Stimulated activated CD4-positive, alpha-beta T cell treated with anti-CD3 and anti-CD28 coated beads, TNF-alpha, amount 100 ng/mL, for 24 hours (primary cell): ENCODE measurements at regions not wholly inside any gene's neighbourhood (a gene's known extent, or its start where the extent isn't known, plus 50 kb on each side); places are given as distances from the start of the nearest gene placed in this dataset.

Experiments
- DNase-seq, 3 experiments: peaks; one replicate each; pipeline ENCODE4 v3.0.0-alpha.2; 2020; ENCODE audit warnings: low read depth in 3 of 3

DNA sequence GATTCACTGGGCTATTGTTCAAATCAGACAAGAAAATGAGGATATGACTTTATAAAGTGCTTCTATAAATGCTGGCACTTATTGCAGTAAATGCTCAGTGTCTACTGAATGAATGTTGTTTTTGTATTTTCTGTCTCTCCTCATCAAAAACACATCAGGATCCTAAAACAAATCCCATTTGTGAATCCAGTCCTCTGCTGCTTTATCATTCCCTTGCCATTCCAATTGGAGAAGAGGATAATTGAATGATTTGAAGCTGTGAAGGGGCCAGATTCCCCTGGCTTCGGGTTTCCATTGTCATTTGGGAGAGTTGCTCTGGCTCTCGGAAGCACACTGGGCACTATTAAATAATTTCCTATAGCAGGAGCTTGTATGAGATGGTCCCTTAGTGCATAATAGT is 666.8 kb downstream of the ACTL7B start:
- no peak for DNase-seq

DNA sequence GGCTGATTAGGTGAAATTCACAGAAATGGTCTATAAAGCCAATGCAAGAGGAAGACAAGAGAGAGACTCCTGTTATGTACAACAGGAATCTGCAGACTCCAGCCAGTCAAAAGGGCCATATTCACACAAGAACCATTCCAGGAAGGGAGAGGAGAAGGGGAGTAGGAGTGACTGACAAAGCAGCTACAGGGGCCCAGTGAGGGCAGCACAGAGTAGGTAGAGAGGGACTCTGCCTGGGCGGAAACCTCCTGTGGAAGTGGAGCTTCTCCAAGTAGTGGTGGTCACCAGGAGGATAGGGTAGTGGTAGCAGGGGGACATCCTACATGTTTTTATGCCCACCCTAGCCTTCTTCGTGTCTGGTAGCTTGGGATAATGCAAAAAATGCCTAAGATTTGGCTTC is 667.3 kb downstream of the ACTL7B start:
- no peak for DNase-seq

DNA sequence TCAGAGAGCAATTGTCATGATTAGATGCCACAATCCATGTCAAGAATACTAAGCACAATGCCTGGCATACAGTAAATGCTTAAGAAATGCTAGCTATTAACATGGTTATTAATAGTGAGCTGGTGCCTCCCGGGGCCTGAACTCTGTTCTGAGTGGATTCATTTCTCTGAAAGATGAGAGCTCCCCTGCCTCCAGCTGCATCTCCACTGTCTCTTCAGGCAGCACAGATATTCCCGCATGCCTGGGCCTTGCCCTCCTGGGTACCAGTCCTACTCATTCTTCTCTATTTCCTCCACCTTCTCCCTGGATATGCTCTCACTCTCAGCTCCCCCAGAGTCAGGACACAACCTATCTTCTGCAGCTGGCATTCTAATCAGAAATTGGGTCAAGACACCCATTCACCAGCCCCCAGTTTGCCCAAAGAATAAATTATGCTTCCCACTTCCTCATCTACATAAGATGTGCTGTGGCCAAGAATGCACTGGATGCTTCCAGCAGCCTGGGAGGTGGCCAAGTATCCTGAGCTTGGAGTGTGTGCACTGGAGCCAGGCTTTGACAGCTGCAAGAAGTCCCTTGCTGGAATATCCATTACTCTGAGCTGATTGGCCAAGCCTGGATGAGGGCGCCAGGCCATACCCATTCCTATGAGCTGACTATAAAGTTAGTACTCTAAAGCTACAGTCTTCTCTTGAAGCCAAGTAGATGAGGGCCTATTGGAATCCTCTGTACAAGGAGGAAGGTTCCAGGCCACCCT is 669.0 kb downstream of the ACTL7B start:
- DNase-seq = no peak

DNA sequence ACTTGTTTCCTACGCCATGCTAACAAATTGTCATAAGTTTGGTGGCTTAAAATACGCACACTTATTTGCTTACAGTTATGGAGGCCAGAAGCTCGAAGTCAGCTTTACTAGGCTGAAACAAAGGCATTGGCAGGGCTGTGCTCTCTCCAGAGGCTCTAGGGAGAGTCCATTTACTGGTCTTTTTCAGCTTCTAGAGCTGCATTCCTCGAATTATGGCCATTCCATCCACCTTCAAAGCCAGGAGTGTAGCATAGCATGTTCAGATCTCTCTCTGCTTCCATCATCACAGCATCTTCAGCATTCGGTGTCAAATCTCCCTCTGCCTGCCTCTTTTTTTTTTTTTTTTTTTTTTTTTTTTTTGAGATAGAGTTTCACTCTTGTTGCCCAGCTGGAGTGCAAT is 670.2 kb downstream of the ACTL7B start:
- DNase-seq = no peak

DNA sequence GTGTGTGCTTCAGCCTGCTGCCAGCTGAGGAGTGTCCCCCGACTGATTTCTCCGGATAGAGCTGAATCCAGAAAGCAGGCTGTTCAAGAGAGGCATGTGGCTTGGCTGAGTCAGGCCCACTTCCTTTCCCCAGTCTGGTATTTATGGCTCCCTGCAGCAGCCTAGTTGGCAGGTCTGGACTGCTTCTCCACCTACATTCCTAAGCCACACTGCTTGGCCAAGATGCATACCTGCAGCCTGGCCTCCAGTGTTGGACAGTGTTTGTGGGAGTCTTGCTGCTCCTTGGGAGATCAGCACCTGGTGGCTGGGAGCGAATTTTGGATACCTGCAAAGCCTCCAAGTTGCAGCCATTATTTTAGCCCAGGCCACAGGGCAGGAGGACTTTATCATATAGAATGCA is 670.8 kb downstream of the ACTL7B start:
- no peak for DNase-seq

DNA sequence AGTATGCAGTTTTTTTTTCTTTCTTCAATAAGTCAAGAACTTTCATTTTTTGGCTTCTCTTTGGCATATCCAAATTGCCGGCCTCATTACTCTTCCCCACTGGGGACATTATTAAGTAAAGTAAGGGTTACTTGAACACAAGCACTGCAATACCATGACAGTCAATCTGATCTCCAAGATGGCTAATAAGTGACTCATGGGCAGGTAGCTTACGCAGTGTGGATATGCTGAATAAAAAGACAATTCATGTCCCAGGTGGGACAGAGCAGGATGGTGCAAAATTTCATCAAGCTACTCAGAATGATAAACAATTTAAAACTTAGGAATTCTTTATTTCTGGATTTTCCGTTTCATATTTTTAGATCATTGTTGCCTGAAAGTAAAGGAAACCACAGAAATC is 671.8 kb downstream of the ACTL7B start:
- no peak for DNase-seq

DNA sequence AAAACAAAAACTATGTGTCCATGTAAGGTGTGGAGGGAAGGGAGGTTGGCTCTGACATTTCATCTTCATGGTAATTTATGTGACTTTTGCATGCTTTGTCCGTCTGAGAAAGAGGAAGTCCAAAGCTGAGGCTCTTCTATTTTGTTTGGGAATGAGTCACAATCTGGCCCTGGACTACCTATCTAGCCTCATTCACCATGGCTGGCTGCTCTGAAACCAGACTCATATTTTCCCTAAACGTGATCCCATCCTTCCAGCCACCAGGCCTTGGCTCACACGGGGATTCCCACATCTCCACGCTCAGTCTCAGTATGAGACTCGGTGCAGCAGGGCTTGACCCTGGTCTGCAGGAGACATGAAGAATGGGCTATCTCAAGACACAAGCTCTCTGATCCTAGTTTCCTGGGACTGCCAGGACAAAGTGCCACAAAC is 672.8 kb downstream of the ACTL7B start:
- DNase-seq = no peak

DNA sequence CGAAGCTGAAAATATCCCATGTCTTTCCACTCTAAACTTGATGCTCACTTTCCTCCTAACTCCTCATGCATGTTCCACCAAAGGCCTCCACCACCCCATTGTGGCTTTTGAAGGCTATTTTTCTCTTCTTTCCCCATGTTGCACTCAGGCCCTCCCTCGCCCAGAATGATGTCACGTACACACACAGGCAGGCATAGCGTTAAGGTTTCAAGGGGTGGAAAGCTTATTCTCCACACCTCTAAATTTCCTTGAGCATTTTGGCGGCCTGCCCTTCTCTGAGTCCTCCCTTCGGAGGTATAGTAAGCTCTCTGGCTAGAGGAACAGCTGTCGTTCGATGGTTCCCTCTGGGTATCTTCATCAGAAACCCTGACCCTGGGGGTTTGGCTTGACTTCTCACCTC is 673.5 kb downstream of the ACTL7B start:
- no peak for DNase-seq

DNA sequence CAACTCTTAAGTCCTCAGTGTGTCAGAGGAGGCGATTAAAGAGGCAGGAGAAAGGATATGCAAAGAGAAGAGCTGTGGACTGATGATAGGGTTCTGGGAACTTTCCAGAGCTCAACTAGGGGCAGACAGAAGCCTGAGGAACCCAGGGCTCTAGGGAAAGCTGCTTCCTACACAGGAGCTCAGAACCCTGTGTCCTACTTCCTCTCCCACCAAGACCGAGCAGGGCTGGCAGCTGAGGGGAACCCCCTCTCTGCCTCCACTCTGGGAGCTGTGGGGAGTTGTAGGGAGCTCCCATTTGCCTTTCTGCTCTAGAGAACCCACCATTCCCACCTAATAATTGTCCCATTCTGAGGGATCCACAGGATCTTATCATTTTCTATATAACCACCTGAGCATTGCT is 674.3 kb downstream of the ACTL7B start:
- no peak for DNase-seq

DNA sequence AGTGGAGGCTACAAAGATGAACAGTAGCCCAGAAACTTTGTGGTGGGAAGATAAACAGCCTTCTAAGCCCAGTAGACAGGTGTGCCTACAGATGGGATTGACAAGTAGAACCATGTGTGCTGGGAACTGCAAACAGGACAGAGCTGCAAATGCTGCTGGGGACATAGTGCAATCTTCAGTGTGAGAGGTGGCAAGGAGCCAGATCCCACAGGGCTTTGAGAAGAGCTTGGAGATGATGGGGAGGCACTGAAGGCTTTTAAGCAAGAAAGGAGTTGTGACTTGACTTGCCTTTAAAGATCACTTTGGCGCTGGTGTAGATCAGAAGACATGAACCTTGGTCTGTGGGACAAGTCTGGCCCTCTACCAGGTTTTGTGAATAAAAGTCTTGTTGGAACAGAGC is 675.2 kb downstream of the ACTL7B start:
- no peak for DNase-seq

DNA sequence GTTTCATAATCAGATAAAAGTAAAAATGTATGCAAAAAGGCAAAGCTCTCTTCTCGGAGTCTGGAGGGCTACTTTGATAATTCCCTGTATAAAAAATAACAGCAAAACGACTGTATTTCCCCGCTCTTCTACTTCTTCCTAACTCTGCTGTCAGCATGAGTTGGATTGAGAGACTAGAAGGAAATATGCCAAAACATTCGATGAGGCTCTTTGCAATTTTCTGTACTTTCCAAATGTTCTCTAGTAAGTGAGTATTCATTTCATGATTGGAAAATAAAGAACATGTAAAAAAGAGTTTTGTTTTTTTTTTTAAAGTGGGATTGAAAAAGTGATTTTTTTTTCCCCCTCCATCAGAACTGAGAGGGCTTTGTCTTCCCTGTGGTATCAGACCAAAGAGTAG is 677.5 kb downstream of the ACTL7B start:
- DNase-seq = no peak

DNA sequence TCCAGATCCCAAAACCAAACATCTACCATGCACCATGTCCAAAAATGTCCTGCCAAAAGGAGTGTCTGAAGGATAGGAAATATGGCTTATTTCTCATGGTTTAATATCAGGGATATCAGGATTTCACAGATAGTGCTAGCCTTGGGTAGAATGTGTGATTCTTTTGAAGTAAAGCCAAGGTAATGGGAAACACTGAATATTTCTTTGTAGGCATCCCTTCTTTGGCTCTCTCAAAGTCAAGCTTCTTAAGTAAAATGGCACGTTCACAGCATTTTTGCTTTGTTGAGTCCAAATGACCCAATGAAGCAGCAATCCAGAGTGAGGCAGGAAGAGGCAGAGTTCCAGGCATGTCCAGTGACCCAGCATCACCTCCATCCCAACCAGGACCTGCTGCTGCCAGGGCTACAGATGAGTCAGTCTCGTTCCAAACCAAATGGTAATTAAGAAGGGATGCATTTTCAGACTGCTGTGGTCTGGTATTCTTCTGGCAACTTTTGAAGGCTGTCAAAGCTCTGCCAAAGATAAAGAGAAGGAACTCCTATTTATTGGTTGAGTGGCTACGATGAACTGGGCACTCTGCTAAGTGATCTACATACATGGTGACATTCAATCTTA is 678.8 kb upstream of the KLF4 start:
- no peak for DNase-seq

DNA sequence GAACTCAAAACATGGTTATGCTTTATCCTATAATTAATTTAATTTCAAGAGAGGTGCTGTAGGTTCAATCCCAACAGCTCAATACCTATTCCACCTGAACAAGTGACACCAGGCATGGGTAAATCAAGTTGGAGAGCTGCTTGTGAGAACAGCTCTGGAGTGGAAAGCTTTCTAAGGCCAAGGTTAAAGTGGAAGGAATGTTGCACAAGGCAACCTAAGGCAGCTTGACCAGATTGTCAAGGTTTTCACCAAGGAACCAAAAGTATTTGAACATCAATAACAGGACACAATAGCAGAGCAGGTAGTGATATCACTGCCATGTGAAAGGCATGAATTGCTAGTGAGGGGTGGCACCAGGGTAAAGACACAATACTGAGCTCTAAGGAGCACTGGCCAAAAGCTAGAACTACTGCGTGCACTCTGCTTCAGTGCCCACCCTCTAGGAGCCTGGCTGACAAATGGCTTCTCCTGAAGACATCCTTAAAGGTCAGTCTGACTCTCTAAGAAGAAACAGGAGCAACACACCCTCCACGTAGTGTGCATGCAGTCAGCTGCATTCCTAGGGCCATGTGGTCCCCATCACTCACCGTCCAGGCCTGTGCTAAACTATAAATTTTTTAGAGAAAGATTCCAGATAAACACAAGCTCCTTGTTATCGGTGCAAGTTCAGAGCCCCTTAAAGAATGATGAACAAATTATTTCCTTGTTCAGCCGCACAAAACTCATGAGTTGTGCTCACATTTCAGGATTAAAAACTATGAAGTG is 677.7 kb upstream of the KLF4 start:
- DNase-seq = no peak

DNA sequence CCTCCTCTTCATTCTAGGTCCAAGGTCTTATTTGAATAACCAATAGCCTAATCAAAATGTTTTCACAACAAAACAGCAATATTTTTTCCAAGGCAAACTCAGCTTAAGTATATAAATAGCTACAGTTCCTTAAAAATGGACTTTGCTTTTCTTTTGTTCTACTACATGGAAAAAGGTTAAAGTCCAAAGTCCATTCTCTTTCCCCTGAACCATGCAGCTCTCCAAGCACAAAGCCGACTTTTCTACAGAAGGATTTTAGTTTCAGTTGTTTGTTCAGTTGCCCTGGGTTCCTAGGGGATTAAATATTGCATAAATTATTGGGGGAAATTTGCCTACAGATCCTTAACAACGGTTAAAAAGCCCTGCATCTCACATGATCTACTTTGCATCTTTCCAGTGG is 677.0 kb upstream of the KLF4 start:
- DNase-seq = no peak

DNA sequence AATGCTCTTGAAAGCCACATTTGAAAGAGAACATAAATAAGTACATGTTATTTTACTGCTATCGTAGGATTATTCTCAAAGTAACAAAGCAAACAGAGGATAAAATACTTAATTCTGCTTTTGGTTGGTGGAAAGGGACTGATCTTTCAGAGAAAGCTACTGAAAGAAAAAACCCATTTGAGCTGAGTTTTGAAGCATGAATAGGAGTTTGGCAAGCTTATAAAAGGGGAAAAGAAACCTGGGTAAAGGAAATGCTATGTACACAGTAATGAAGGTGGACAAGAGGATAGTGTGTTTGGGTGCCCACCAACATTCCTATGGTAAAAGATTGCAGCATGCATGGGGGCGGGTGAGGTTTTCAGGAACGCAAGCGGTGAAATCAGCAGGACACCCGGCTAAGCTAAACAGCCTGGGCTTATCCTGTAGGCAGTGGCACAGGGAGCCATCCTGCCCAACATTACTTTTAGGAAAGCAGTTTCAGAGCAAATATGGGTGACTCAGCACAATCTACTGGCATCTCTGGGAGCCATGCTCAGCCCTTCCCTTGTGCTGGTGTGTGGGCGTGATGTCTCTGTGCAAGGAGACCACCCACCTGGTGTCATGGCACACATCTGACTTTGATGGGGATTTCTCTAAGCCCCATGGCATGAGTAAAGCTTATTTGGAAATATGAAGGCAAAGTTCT is 673.9 kb upstream of the KLF4 start:
- DNase-seq = no peak

DNA sequence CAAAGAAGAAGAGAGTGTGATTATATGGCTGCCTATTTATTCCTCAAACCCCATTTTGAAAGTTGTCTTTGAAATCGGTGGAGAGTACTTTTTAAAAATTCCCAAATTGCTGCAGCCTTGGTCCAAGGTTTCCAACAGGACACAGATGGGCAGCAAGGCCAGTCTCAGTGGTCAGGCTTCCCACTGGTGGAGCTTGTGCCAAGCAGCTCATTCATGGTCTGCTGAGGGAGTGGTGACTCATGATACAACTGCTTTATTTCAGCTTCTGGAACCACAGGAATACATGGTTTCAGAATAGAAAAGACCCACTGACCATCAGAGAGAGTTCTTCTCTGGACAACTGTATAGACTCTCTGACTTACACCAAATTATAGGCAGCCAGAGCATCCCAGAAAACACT is 673.1 kb upstream of the KLF4 start:
- DNase-seq = no peak

DNA sequence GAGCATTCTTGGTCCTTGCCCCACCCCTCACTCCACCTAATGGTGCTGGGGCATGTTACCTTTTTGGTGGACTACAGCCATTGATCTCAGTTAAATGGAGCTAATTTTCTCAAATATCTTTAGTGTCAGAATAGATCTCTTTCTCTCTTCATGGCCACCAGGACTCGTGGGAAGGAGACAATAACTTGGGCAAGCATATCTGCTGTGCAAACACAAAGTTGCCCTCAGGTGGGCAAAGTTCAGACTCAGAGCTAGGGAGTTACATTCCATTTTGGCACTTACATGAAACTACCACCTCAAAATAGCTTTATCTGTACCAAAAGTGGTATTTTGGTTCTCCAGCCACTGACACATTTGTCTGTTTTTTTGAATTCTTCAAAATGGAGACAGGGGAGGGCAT is 671.9 kb upstream of the KLF4 start:
- DNase-seq = no peak

DNA sequence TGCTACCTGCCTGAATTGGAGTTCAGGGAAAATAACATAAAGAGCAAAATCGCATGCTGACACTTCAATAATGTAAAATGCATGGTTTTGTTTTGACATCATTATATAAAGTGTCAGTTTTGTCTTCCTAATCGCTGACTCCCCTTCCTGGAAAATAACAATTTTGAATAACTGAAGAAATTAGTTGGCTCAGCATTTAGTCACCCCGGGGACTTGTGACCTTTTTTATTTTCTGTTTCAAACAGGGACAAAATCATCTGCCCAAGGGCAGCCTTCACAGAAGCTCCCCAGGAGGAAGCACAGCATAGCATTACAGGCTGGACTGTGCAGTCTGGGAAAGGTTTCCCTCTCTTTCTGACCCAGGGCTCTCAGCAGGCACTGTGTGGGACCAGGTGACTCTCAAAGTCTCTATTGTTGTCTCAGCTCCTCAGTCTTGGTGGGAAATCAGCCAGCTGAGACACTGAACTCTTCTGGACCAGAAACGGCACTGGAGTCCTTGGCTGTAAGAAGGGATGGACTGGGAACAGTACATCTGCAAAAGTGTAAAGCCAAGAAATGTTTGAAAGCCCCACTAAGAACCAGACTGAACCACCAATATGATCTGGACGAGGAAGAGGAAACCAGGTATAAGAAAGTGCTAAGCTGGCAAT is 671.3 kb upstream of the KLF4 start:
- DNase-seq = no peak

DNA sequence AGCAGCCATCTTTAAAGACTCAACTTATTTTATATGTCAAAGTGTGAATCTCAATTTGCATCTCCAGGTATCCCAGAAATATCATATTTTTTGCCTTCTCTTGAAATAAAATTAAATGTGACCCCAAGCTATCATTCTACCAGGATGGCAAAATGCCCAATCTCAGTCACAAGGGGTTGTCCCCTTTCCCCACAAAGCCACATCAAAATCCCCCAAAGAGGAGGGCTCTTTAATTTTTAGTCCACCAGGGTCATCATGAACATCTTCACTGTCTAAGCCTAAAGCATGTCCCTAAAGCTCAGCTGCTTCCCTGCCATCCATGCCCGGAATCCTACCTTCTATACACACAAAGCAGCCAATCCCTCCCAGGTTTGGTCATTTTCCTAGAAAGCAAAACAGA is 670.5 kb upstream of the KLF4 start:
- no peak for DNase-seq

DNA sequence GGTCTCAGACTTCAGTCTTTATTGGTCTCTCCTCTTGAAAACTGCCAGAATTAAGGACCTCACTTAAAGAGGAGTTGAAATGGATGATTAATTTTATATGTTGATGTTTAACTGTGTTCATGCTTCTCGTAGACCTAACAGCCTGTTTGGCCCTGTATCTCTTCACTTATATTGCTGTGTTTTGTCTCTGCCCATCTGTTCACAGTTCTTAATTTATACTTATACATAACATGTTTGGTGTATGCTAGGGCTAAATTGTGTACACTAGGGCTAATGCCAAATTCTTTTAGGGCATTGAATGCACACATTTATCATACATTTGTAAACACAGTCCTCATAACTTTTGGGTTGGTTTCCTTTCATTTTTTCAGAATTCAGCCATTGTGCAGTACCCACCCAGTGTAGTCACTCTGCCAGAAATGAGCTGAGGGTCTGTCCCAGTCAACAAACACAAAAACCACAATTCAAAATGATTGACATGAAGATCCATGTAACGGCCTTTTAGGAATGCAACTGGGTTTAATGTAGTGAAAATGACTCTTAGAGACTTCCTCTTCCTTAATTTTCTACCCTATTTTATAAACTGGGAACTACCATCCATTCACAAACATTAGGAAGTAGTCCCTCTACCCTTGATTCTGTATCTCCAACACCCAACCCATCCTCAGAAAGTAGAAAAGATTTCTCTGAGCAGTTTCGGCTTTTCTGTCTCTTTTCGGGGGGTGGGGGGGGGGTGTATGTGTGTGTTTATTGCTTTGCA is 668.8 kb upstream of the KLF4 start:
- DNase-seq = no peak

DNA sequence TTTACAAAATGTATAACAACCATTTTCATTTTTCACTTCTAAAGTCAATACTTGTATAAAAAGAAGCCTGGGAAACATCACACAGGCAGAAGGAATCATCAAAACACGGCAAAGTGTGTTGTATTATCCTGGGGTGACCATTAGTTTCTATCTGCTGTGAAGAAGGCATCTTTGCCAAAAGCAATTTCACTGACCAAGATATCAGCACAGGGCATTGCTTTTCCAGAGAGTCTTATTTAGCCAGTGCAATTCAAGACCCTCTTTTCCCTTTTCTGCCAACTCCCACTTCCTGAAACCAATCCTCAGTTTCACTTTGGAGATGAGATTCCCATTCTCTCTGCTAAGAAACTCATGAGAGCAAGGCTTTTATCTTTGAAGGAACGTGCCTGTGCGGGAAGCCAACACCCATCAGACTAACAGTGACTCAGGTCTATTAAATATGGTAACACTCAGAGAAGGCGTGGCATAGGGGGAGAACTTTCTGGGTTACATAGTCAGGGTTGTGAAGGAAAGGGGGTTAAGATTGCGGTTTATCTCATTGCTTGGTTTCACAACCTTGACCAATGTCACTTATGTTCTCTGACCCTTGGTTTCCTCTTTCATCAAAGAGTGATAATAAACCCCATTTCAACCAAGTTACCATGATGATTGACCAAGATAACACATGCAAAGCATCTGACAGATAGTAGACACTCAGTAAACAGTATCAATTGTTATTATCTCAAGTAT is 666.9 kb upstream of the KLF4 start:
- DNase-seq = no peak
